NCI-H345 (cell line): ENCODE measurements at regions not wholly inside any gene's neighbourhood (a gene's known extent, or its start where the extent isn't known, plus 50 kb on each side); places are given as distances from the start of the nearest gene placed in this dataset.
A peak's percentile ranks its signal among the peaks of the same experiment; 100 is the strongest.

Source experiments
- DNase-seq: peaks from one replicate; lab custom pipeline; 2025; lab: John Stamatoyannopoulos, UW

- DNase-seq: no peak
Observed at GRCh38 chr3:194218646-194219453, 82.9 kb downstream of the HES1 start.

DNA sequence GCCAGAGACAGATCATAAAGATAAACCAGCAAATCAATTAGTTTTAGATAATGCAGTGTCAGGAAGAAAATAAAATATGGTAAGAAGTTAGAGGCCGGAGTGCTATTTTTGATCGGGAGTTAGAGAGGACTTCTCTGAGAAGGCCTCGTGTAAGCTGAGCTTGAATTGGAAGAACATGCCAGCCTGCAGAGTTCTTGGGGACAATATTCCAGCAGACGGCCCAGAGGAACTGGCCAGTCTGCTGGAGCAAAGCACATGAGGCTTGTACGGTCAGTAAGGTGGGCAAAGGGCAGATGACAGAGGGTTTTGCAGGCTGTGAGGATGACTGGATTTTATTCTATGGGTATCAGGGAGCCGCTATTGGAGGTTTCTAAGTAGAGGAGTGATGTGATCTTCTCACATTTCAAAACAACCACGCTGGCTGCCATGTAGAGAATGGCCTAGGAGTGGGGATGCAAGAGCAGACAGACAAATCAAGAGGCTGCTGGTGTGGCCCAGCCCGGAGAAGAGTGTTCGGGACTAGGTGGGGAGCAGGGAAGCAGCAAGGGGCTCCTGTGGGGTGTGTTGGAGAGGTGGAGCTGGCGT, 84.0 kb downstream of the HES1 start:
- DNase-seq: no peak

DNA sequence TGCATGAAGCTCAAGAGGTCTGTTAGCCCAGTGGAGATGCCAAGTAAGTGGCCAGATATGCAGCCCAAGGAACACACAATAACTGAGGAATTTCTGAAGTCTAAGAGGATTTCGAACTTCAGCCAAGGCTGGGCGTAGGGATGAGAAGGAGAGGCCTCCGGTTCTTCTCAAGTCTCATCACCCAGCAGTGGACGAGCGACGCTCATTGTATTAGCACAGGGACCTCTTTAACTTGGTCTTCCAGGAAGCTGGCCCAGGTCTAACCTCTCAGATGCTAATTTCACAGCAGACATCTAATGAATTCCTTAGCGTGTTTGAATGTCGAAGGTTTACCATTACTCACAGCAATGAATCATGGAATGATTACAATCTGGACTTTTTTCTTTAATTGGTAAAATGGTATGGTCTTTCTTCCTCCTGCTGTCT, 85.0 kb downstream of the HES1 start:
- DNase-seq: no peak

DNA sequence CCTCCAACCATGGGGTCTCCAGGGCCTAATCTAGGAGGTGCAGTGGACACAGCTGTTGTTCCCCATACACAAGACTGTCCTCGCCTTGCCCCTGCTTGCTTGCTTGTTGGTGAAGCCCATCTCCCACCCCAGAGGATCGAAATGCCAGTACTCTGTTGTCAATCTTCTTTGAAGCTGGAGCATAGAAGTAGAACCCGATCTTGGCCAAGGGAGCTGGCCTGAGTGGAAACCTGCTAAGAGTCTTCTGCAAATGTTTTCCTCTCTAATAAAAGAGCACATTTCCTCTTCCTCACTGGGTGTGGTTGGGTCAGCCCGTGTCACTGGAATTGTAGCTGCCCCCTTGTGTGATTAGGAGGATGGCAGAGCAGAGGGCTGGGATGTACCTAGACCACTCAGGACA, 85.4 kb downstream of the HES1 start:
- DNase-seq: no peak

GRCh38 chr3:194223951-194224350, 88.0 kb downstream of the HES1 start:
- DNase-seq: no peak

DNA sequence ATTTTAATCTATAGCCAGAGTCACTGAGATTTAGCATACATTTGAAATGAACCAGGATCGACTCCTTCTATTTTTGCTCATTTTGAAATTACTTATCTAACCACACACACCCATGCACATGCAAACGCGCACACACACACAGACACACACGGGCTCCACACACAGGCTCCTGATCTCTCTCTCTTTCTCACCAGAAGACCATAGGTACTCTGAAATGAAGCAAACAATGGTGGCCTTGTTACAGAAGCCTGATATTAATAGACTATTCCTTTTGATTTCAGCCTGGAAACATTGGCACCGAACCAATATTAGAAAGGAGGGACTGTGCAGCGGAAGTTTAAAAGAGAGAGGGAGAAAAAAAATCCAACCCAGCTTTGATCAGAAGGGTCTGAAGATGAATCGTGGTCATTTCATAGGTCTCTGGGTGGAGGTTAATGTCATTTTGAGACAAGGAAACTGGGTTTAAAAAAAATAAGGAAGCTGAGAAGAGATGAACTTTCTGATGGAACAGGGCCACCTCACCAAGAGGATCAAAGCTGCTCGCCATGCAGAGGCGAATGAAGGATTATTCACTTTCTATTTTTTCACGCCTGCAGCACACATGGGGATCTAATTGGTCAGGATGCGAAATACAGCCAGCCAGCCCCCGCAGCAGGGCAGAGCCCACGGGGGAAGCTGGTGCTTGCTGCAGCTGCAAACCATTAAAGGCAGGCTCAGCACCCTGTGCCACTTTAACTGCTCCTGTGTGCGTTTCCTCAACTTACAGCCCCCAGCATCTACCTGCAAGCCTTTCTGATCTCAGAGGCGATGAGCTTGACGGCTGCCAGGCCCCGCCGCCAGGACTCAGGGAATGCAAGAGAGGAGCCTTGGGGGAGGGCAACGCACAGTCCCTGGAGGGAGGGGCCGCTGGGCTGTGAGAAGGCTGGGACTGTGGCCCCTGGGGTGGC, 88.8 kb downstream of the HES1 start:
- no peak for DNase-seq

DNA sequence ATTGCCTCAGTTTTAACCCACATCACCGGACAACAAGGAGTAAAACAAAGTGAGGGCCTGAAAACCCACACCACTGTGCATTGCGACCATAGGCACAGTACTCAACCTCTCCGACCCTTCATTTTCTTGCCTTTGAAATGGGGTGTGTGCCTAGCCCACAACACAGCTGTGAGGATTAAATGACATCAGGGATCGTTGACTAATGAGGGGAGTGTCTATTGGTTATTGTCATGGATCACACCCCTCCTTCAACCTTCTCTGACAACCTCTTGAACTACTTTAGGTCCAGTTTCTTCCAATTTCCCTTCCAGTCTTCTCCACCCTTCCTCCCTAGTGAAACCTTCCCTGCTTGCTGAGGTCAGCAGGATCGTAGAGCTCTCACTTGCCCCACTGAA, 89.5 kb downstream of the HES1 start:
- DNase-seq: no peak

DNA sequence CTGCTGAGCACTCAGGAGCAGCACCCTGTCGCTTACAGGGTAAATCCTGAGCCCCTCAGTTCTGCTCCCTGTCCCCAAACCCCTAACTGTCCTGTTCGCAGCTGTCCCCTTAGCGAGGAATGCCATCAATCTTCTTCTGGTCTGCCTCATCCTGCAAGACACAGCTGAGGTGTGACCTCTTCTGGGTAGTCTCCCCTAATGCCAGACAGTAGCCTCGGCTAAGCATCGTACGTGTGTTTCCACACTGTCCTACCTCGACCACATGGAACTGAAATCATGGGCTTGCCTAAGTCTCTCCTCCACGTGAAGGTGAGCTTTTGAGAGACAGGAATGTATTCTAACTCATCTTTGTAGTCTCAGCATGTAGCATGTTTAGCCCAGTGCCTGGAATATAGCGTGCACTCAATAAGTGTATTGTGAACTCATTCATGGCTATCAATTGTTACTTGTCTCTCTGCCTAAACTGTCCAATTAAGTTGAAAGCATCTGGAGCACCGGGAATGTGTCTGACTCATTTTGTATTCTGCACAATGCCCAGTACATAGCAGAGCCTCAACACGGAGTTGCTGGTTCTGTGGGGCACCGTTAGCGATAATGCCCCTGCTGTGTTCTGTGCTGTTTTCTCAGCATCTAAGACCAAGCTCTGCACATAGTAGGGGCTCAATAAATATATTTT, 90.2 kb downstream of the HES1 start:
- DNase-seq: no peak

DNA sequence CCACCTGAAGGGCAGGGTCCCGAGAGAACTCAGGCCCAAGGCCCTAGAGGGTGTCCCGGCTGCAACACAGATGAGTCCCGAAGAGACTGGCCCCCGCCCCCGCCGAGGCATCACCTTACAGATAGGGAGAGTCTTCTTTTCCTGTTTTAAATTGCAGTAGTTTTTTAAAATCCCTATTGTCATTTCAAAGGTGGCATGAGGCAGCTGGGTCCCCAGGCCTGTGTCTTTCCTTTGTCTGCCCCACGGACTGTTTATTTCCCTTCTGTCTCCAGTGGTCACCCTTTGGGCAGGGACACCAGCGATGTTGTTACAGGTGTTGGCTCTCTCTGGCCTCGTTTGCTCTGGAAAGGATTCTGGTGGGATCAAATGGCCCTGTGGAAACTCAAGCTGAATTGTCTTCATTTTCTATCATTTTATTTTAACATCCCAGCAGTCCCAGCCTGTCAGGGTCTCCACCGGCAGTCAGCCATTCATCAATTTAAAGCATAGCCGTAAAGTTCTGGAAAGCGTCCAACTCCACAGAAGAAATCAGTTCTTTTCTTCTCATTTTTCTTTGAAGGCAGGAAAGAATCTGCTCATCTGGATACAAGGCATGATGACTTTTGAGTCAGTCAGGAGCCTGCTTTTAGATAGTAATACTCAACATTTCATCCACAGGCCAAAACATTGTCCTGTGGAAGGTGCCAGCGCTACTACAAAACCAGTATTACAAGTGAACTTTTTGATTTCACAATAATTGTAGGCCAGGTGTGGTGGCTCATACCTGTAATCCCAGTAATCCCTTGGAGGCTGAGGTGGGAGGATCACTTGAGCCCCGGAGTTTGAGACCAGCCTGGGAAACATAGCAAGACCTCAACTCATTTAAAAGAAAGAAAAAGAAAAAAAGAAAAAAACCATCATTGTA, 96.2 kb downstream of the HES1 start:
- DNase-seq: peak; percentile 14

DNA sequence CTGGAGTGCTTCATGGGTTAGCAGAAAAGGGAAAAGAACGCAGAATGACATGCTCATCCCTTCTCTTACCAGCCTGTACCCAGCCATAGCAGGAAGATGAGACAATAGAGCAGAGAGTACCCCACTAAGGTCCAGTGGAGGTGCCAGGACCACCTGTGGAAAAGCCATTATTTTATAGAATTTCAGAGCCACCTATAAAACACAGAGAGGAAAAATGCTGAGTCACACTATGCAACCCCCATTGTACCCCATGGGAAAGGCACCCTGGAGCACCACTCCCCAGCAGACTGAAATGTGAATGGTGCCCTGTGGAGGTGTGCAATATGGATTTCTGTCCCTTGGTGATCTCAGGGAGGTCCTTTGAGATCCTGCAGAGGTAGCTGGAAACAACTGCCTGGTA, 97.2 kb downstream of the HES1 start:
- no peak for DNase-seq

DNA sequence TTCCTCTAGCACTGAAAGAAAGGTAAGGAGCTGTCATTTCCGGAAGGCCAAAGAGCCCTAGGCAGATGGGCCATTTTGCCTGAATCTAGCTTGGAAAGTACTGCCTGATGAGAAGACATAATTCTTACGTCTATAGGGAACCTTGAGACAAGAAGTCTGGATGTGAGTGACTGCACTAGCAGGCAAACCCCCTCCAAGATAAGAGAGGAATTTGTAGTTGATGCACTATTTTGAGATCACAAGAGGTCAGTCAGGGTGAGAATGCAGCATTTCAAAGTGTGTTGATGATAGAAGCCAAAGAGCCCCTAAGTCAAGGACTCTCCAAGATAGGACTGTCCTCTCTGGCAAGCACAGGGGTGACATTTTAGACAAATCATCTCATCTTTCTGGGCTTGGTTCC, 99.2 kb downstream of the HES1 start:
- DNase-seq: no peak

DNA sequence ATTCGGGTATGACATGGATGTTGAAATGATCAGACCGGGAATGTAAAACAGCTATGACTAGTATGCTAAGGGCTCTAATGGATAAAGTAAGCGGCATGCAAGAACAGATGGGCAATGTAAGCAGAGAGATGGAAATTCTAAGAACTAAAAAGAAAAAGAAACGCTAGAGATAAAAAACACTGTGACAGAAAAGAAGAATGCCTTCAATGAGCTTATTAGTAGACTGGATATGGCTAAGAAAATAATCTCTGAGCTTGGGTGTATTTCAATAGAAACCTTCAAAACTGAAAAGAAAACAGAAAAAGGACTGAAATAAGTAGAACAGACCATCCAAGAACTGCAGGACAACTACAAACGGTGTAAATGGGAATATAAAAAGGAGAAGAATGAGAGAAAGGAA, 101.2 kb downstream of the HES1 start:
- no peak for DNase-seq

DNA sequence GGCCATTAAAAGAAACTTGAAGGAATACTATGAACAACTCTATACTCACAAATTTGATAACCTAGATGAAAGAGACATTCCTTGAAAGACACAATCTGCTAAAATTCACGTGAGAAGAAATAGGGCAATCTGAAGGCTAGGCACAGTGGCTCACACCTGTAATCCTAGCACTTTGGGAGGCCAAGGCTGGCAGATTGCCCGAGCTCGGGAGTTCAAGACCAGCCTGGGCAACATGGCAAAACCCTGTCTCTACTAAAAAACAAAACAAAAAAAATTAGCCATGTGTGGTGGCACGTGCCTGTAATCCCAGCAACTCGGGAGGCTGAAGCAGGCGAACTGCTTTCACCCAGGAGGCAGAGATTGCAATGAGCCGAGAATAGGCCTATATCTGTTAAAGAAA, 104.8 kb downstream of the HES1 start:
- DNase-seq: no peak

GRCh38 chr3:194243172-194243837, 107.4 kb downstream of the HES1 start:
- no peak for DNase-seq

DNA sequence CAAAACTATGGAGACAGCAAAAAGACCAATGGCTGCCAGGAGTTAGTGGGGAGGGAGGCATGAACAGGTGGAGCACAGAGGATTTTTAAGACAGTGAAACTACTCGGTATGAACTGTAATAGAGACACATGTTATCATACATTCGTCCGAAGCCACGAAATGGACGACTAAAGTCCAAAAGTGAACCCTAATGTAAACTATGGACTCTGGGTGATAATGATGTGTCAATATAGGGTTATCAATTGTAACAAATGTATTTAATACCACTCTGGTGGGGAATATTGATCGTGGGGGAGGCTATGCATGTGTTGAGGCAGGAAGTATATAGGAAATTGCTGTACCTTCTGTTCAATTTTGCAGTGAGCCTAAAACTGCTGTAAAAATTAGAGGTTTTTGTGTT, 107.0 kb downstream of the CPN2 start:
- DNase-seq: no peak

DNA sequence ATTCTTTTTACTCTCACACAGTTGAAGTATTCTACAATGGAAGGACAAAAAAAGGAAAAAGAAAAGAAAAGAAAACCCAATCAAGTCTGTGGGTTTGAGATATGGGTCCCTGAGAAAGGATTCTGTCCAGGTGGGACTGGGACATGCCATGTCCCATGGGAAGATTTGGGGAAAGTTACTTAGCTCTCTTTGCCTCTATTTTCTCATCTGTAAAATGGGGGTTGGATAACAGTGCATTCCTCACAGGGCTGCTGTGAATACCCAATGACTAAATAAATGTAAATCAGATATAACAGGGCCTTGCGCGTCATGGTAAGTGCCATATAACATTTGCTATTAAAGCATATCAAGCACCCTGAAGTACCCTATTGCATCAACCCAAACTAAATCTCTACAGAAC, 105.7 kb downstream of the CPN2 start:
- DNase-seq: no peak

GRCh38 chr3:194245975-194246561, 105.1 kb downstream of the CPN2 start:
- DNase-seq: no peak

- no peak for DNase-seq
Observed at GRCh38 chr3:194246709-194247349, 104.3 kb downstream of the CPN2 start.

DNA sequence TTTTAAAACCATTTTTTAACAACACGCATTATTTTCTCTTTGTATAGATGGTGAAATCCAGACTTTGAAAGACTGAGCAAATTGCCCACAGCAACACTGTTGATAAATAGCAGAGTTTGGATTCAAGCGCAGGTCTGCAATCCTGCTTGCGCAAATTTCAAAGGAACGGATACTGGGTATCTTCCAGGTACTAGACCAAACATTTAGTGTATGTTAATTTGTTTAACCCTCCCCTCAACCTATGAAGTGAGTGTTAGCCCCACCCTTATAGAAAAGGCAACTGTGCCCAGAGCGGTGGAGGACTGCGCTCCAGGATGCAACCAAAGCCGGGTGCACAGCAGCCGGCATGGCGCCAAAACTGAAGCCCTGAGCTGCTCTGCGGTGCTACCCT, 103.8 kb downstream of the CPN2 start:
- no peak for DNase-seq
